ENCODE measurements at regions not wholly inside any gene's neighbourhood (a gene's known extent, or its start where the extent isn't known, plus 50 kb on each side); places are given as distances from the start of the nearest gene placed in this dataset.

DNA sequence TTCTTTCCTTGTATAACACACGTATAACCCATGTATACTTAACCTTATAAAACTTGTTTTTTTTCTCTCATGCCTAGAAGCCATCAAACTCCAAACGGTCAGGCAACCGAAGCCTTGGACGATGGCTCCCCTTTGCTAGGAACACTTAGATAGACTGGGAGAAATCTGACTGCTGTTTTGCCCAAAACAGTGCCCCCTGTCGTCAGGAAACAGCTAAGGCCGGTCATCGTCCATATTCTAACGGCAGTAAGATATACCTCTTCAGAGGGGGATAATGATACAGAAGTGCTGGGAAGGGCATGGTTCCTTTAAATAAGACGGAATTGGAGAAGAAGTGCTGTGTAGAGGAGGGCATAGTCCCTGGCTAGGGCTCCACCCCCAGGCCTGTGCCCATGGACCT lies 130.5 kb downstream of the SLC41A2 start:
- no peak for TF ChIP-seq CTCF (IDR thresholded peaks at IDR 0.05; ENCODE audit: poor library complexity, severe bottlenecking)
- DNase-seq (ENCODE audit: low spot score) (no peak), ATAC-seq (ENCODE audit: low read depth) (no peak)
- Histone ChIP-seq H3K36me3 (ENCODE audit: low read depth) (no peaks in the 10 kb centered on the region), H3K27me3 (ENCODE audit: insufficient read depth, poor library complexity, severe bottlenecking) (no peaks in the 10 kb centered on the region), H3K4me3 (ENCODE audit: severe bottlenecking) (no peak overlapping the region), H3K9me3 (ENCODE audit: severe bottlenecking) (no peaks in the 10 kb centered on the region), H3K27ac (ENCODE audit: poor library complexity, severe bottlenecking) (no peak overlapping the region), H3K4me1 (ENCODE audit: insufficient read depth, poor library complexity, severe bottlenecking) (no peaks in the 10 kb centered on the region)

DNA sequence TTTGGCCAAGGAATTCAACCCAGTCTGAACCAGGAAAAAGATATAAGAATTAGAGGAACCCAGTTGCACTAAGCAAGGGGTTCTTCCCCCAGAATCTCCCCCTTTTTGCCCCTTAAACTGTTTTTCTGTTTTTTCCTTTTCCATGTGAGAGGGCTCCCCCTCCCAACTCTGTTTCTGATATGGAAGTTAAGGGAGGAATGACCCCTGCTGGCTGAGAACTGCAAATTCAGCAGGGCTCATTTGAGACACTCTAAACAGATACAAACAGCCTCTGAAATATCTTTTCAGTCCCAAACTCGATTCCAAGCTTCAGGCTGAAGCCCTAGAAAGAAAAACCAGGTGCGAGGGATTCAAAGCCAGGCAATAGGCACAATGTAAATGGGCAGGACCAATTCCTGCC lies 132.7 kb downstream of the SLC41A2 start:
- no peak for TF ChIP-seq CTCF (IDR thresholded peaks at IDR 0.05; ENCODE audit: poor library complexity, severe bottlenecking)
- Histone ChIP-seq H3K27me3 (ENCODE audit: insufficient read depth, poor library complexity, severe bottlenecking) (no peaks in the 10 kb centered on the region), H3K36me3 (ENCODE audit: low read depth) (no peaks in the 10 kb centered on the region), H3K4me1 (ENCODE audit: insufficient read depth, poor library complexity, severe bottlenecking) (no peaks in the 10 kb centered on the region), H3K4me3 (ENCODE audit: severe bottlenecking) (no peak overlapping the region), H3K27ac (ENCODE audit: poor library complexity, severe bottlenecking) (no peak overlapping the region), H3K9me3 (ENCODE audit: severe bottlenecking) (no peaks in the 10 kb centered on the region)
- no peak for DNase-seq (ENCODE audit: low spot score)
- no peak for ATAC-seq (ENCODE audit: low read depth)

- Histone ChIP-seq H3K27ac (ENCODE audit: poor library complexity, severe bottlenecking) (no peak overlapping the region), H3K9me3 (ENCODE audit: severe bottlenecking) (no peaks in the 10 kb centered on the region), H3K4me1 (ENCODE audit: insufficient read depth, poor library complexity, severe bottlenecking) (no peaks in the 10 kb centered on the region), H3K36me3 (ENCODE audit: low read depth) (no peaks in the 10 kb centered on the region), H3K27me3 (ENCODE audit: insufficient read depth, poor library complexity, severe bottlenecking) (no peaks in the 10 kb centered on the region), H3K4me3 (ENCODE audit: severe bottlenecking) (no peak overlapping the region)
- ATAC-seq (ENCODE audit: low read depth) (no peak), DNase-seq (ENCODE audit: low spot score) (no peak)
- TF ChIP-seq CTCF (IDR thresholded peaks at IDR 0.05; ENCODE audit: poor library complexity, severe bottlenecking), result no peak
Measured at GRCh38 chr12:104823985-104824461, 134.1 kb downstream of the SLC41A2 start.

DNA sequence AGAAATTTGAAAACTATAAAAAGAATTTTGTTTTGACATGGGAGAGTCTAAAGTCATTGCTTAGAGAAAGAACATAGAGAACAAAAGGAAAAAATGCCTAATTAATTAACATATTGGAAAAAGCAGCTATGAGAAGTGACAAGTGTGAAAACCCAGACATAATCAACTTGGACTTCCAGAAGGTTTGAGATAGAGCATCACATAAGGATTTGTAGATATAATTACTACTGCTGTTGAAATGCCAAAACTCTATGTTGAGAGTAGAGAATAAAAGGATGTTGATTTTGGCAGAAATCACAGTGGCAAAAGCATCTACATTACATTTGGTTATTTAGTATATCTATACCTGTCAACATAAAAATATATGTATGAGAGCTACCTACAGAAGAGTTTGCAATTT lies 135.1 kb downstream of the SLC41A2 start:
- H3K4me1 ChIP-seq (ENCODE audit: insufficient read depth, poor library complexity, severe bottlenecking), result no peaks in the 10 kb centered on the region
- no peak for ATAC-seq (ENCODE audit: low read depth)
- no peak for TF ChIP-seq CTCF (IDR thresholded peaks at IDR 0.05; ENCODE audit: poor library complexity, severe bottlenecking)
- no peaks in the 10 kb centered on the region for H3K36me3 ChIP-seq (ENCODE audit: low read depth)
- H3K27me3 ChIP-seq (ENCODE audit: insufficient read depth, poor library complexity, severe bottlenecking), result no peaks in the 10 kb centered on the region
- no peak for DNase-seq (ENCODE audit: low spot score)
- H3K27ac ChIP-seq (ENCODE audit: poor library complexity, severe bottlenecking), result no peak overlapping the region
- no peaks in the 10 kb centered on the region for H3K9me3 ChIP-seq (ENCODE audit: severe bottlenecking)
- no peak overlapping the region for H3K4me3 ChIP-seq (ENCODE audit: severe bottlenecking)

DNA sequence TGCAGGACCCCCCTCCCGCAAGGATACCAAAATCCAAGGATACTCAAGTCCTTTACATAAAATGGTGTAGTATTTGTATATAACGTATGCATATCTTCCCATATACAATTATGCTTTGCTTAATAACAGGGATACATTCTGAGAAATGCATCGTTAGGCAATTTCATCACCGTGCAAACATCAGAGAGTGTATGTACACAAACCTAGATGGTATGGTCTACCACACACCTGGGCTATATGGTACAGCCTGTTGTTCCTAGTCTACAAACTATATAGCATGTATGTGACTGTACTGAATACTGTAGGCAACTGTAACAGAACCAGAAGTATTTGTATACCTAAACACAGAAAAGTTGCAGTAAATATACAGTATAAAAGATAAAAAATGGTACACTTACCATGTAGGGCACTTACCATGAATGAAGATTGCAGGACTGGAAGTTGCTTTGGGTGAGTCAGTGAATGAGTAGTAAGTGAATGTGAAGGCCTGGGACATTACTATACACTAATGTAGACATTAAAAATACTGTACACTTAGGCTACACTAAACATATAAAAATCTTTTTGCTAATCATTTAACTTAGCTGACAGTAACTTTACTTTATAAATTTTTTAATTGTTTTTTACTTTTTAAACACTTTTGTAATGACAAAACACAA lies 141.1 kb downstream of the SLC41A2 start:
- TF ChIP-seq CTCF (IDR thresholded peaks at IDR 0.05; ENCODE audit: poor library complexity, severe bottlenecking), result no peak
- Histone ChIP-seq H3K36me3 (ENCODE audit: low read depth) (no peaks in the 10 kb centered on the region), H3K27me3 (ENCODE audit: insufficient read depth, poor library complexity, severe bottlenecking) (no peaks in the 10 kb centered on the region), H3K9me3 (ENCODE audit: severe bottlenecking) (no peaks in the 10 kb centered on the region), H3K4me3 (ENCODE audit: severe bottlenecking) (no peak overlapping the region), H3K4me1 (ENCODE audit: insufficient read depth, poor library complexity, severe bottlenecking) (no peaks in the 10 kb centered on the region), H3K27ac (ENCODE audit: poor library complexity, severe bottlenecking) (no peak overlapping the region)
- no peak for ATAC-seq (ENCODE audit: low read depth)
- DNase-seq (ENCODE audit: low spot score), result no peak

Measured in RWPE2 (cell line).